CD8-positive, alpha-beta memory T cell (primary cell): ENCODE measurements at regions not wholly inside any gene's neighbourhood (a gene's known extent, or its start where the extent isn't known, plus 50 kb on each side); places are given as distances from the start of the nearest gene placed in this dataset.

ENCODE experiments used
- CTCF ChIA-PET: fragments of 350-600 bp; sonication (Branson Sonifier 250); formaldehyde crosslinking; loops from one replicate; lab custom pipeline; 2021; ENCODE audit warnings: antibody characterized with exemption; lab: Charles Lee
- POLR2A ChIA-PET: fragments of 350-600 bp; sonication (Branson Sonifier 250); formaldehyde crosslinking; loops from one replicate; lab custom pipeline; 2021; ENCODE audit warnings: antibody characterized with exemption; lab: Charles Lee
- DNase-seq, 5 donors: peaks; one replicate each; pipeline versions ENCODE4 v3.0.0 to v3.0.0-alpha.2; 2020 to 2022; ENCODE audit warnings: mixed read lengths in 1 of 5
- H3K27ac ChIP-seq: one replicate; pipeline ENCODE4 v1.7.0; 2013; ENCODE audit warnings: low read depth, mild to moderate bottlenecking, low read length, moderate library complexity
- H3K27me3 ChIP-seq: 2 replicates; pipeline ENCODE4 v1.7.0; 2013; ENCODE audit warnings: low read length, mild to moderate bottlenecking; ENCODE audit not compliant: insufficient read depth, poor library complexity, severe bottlenecking
- H3K36me3 ChIP-seq: 2 replicates; pipeline ENCODE4 v1.7.0; 2013; ENCODE audit warnings: mild to moderate bottlenecking, low read length, moderate library complexity; ENCODE audit not compliant: insufficient read depth
- H3K4me1 ChIP-seq: 2 replicates; pipeline ENCODE4 v1.7.0; 2013; ENCODE audit warnings: mild to moderate bottlenecking, low read length, moderate library complexity; ENCODE audit not compliant: insufficient read depth
- H3K4me3 ChIP-seq: 2 replicates; pipeline ENCODE4 v1.7.0; 2013; ENCODE audit warnings: mild to moderate bottlenecking, low read length
- H3K9me3 ChIP-seq: 2 replicates; pipeline ENCODE4 v1.7.0; 2013; ENCODE audit warnings: mild to moderate bottlenecking, low read length
- H3K27ac Mint-ChIP-seq, 8 donors: one replicate each; pipeline ENCODE4 v1.8.0; 2020 to 2021; ENCODE audit warnings: mixed read lengths in 8 of 8, mild to moderate bottlenecking in 6 of 8, inconsistent platforms in 3 of 8, moderate library complexity in 3 of 8
- H3K27me3 Mint-ChIP-seq, 2 donors: one replicate each; pipeline ENCODE4 v1.8.0; 2020 to 2021; ENCODE audit warnings: mixed read lengths in 2 of 2, mild to moderate bottlenecking in 1 of 2, moderate library complexity in 1 of 2
- H3K36me3 Mint-ChIP-seq, 3 donors: one replicate each; pipeline ENCODE4 v1.8.0; 2020 to 2021; ENCODE audit warnings: mixed read lengths in 3 of 3, inconsistent platforms in 1 of 3, mild to moderate bottlenecking in 1 of 3
- H3K4me1 Mint-ChIP-seq, 3 donors: one replicate each; pipeline ENCODE4 v1.8.0; 2020 to 2021; ENCODE audit warnings: mixed read lengths in 3 of 3, inconsistent platforms in 1 of 3, mild to moderate bottlenecking in 1 of 3
- H3K4me3 Mint-ChIP-seq, 7 donors: one replicate each; pipeline ENCODE4 v1.8.0; 2020 to 2021; ENCODE audit warnings: mixed read lengths in 7 of 7, mild to moderate bottlenecking in 6 of 7, moderate library complexity in 4 of 7, inconsistent platforms in 2 of 7
- H3K9me3 Mint-ChIP-seq, 5 donors: one replicate each; pipeline ENCODE4 v1.8.0; 2020 to 2022; ENCODE audit warnings: mixed read lengths in 5 of 5, mild to moderate bottlenecking in 3 of 5, moderate library complexity in 2 of 5, inconsistent platforms in 1 of 5

GRCh38 chr1:61591351-61591750 is 133.6 kb downstream of the TM2D1 start:
- Mint-ChIP-seq H3K27ac (no peak overlapping the region), H3K36me3 (no peaks in the 10 kb centered on the region), H3K9me3 (peaks cover 0 to 2% (median 0%) of the 10 kb centered on the region in 5 donors), H3K27me3 (peaks cover 17 to 32% of the 10 kb centered on the region in 2 donors), H3K4me3 (no peak overlapping the region), H3K4me1 (no peaks in the 10 kb centered on the region)
- DNase-seq = no peak
- H3K4me1 ChIP-seq = no peaks in the 10 kb centered on the region
- CTCF ChIA-PET = no interaction called here
- H3K4me3 ChIP-seq = no peak overlapping the region
- H3K9me3 ChIP-seq = no peaks in the 10 kb centered on the region
- POLR2A ChIA-PET = no interaction called here
- no peaks in the 10 kb centered on the region for H3K36me3 ChIP-seq
- no peak overlapping the region for H3K27ac ChIP-seq
- H3K27me3 ChIP-seq = peaks cover 5% of the 10 kb centered on the region

- no peaks in the 10 kb centered on the region for H3K4me1 Mint-ChIP-seq
- peak; percentile 4 to 55 (median 10) for DNase-seq
- Histone ChIP-seq H3K4me1 (no peaks in the 10 kb centered on the region), H3K4me3 (no peak overlapping the region), H3K27ac (no peak overlapping the region), H3K36me3 (no peaks in the 10 kb centered on the region), H3K27me3 (peaks cover 5% of the 10 kb centered on the region), H3K9me3 (no peaks in the 10 kb centered on the region)
- no peaks in the 10 kb centered on the region for H3K9me3 Mint-ChIP-seq
- no peak overlapping the region for H3K27ac Mint-ChIP-seq
- H3K36me3 Mint-ChIP-seq = no peaks in the 10 kb centered on the region
- POLR2A ChIA-PET = no interaction called here
- CTCF ChIA-PET = interaction anchor here (0.6 to 2.0 kb wide), 5 partner anchors 8 to 611 kb away, joined by 3 to 9 read pairs (median 4); no protein-coding TSS in a partner anchor
- H3K27me3 Mint-ChIP-seq = peaks cover 12 to 21% of the 10 kb centered on the region in 2 donors
- H3K4me3 Mint-ChIP-seq = no peak overlapping the region
Observed at GRCh38 chr1:61588736-61589672, 135.9 kb downstream of the TM2D1 start.

DNA sequence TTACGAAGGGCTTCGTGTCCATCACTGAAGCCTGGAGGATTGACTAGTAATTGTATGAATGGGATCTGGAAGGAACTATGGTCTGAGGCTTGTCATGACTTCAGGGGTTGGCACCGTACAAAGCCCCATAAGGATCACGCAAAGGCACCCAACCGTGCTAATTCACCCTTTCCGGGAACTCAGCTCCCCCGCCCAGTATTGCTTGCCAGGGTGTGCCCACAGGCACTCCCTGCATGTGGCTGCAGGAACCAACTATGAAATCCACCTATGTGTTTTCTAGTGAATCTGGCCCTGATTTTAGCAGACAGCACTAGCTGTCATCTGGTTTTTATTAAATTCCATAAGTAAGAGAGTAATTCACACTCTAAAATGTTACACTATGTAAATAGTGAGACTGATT is 139.2 kb downstream of the TM2D1 start:
- Mint-ChIP-seq H3K4me1 (no peaks in the 10 kb centered on the region), H3K36me3 (no peaks in the 10 kb centered on the region), H3K27ac (no peak overlapping the region), H3K9me3 (no peaks in the 10 kb centered on the region), H3K27me3 (peaks cover 13 to 19% of the 10 kb centered on the region in 2 donors), H3K4me3 (no peak overlapping the region)
- POLR2A ChIA-PET = no interaction called here
- no peak overlapping the region for H3K4me3 ChIP-seq
- DNase-seq = no peak
- H3K4me1 ChIP-seq = no peaks in the 10 kb centered on the region
- H3K9me3 ChIP-seq = no peaks in the 10 kb centered on the region
- peaks cover 5% of the 10 kb centered on the region for H3K27me3 ChIP-seq
- no peaks in the 10 kb centered on the region for H3K36me3 ChIP-seq
- CTCF ChIA-PET = no interaction called here
- no peak overlapping the region for H3K27ac ChIP-seq

DNA sequence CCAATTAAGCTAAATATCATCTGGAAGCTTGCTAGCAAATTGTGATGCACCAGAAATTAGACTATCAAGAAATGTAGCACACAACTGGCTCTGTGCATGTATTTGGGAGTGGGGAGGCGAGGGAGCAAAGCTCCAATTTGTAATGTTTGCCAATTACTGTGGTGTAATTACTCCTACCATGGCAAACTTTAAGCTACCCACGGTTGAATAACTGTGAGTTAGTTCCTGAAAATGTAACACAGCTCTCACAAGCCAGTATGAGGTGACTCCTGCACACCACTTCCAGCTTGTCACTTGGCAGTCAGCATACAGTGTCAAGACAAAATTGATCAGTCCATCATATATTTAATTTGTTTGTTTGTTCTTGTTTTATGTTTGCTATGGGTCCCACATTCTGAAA is 141.2 kb downstream of the TM2D1 start:
- Mint-ChIP-seq H3K27me3 (peaks cover 10 to 35% of the 10 kb centered on the region in 2 donors), H3K27ac (no peak overlapping the region), H3K9me3 (no peaks in the 10 kb centered on the region), H3K36me3 (no peaks in the 10 kb centered on the region), H3K4me1 (no peaks in the 10 kb centered on the region), H3K4me3 (no peak overlapping the region)
- H3K27me3 ChIP-seq = peaks cover 5% of the 10 kb centered on the region
- H3K36me3 ChIP-seq = no peaks in the 10 kb centered on the region
- ChIA-PET CTCF (interaction anchor here (1.1 to 1.6 kb wide), 2 partner anchors 9 to 10 kb away, joined by 3 to 5 read pairs; no protein-coding TSS in a partner anchor), POLR2A (no interaction called here)
- no peaks in the 10 kb centered on the region for H3K9me3 ChIP-seq
- DNase-seq = no peak
- H3K4me3 ChIP-seq = no peak overlapping the region
- no peaks in the 10 kb centered on the region for H3K4me1 ChIP-seq
- H3K27ac ChIP-seq = no peak overlapping the region

DNA sequence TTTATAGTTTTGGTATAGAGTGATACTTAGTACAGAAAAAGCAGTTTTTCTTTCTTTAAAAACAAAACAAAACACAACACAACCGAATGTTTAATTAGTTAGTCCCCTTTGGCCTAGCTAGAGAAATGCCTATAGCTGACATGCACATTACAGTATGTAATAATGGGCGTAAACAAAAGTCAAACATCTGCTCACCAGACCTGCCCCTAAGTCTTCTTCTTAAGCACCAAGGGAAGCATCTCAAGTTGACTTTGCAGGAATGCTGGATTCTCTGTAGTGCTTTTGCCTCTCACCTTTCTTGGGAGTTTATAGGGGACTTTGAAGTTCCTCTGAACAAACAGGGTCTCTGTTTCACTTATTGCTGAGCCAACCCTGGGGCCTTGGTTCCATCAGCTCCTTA is 143.7 kb downstream of the TM2D1 start:
- H3K9me3 ChIP-seq = no peaks in the 10 kb centered on the region
- no peak overlapping the region for H3K4me3 ChIP-seq
- H3K36me3 ChIP-seq = no peaks in the 10 kb centered on the region
- no peaks in the 10 kb centered on the region for H3K36me3 Mint-ChIP-seq
- H3K27ac Mint-ChIP-seq = no peak overlapping the region
- H3K4me1 Mint-ChIP-seq = no peaks in the 10 kb centered on the region
- H3K27me3 Mint-ChIP-seq = peaks cover 8 to 49% of the 10 kb centered on the region in 2 donors
- POLR2A ChIA-PET = no interaction called here
- H3K27me3 ChIP-seq = no peaks in the 10 kb centered on the region
- H3K9me3 Mint-ChIP-seq = peaks cover 0 to 3% (median 0%) of the 10 kb centered on the region in 5 donors
- CTCF ChIA-PET = no interaction called here
- H3K4me3 Mint-ChIP-seq = no peak overlapping the region
- no peak overlapping the region for H3K27ac ChIP-seq
- no peak for DNase-seq
- no peaks in the 10 kb centered on the region for H3K4me1 ChIP-seq

DNA sequence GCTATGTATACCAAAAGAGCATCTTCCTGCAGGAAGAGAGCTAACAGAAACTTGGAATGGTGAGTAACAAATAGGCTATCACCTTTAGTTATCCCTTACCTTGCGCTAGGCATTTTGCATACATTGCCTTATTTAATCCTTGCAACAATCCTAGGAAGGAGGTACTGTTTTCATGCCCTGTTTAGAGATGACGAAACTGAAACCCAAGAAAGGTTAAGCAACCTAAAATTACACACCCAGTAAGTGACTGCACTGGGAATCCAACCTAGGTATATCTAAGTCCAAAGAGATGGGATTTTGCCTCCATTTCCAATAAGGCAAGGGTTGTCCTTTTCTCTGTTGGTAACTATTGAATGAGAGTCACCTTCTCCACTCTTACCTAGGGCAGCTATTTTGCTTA is 144.5 kb downstream of the TM2D1 start:
- no peaks in the 10 kb centered on the region for H3K9me3 ChIP-seq
- no peak overlapping the region for H3K27ac ChIP-seq
- H3K4me3 ChIP-seq = no peak overlapping the region
- H3K27ac Mint-ChIP-seq = no peak overlapping the region
- ChIA-PET CTCF (no interaction called here), POLR2A (no interaction called here)
- H3K36me3 Mint-ChIP-seq = no peaks in the 10 kb centered on the region
- peaks cover 0 to 3% (median 0%) of the 10 kb centered on the region in 5 donors for H3K9me3 Mint-ChIP-seq
- no peaks in the 10 kb centered on the region for H3K36me3 ChIP-seq
- no peaks in the 10 kb centered on the region for H3K4me1 ChIP-seq
- no peaks in the 10 kb centered on the region for H3K27me3 ChIP-seq
- H3K27me3 Mint-ChIP-seq = peaks cover 8 to 55% of the 10 kb centered on the region in 2 donors
- no peak for DNase-seq
- no peaks in the 10 kb centered on the region for H3K4me1 Mint-ChIP-seq
- H3K4me3 Mint-ChIP-seq = no peak overlapping the region

- Mint-ChIP-seq H3K9me3 (peaks cover 0 to 3% (median 0%) of the 10 kb centered on the region in 5 donors), H3K4me1 (no peaks in the 10 kb centered on the region), H3K27me3 (peaks cover 12 to 59% of the 10 kb centered on the region in 2 donors), H3K4me3 (no peak overlapping the region), H3K27ac (no peak overlapping the region), H3K36me3 (no peaks in the 10 kb centered on the region)
- no peaks in the 10 kb centered on the region for H3K4me1 ChIP-seq
- DNase-seq = no peak
- no peak overlapping the region for H3K4me3 ChIP-seq
- H3K27ac ChIP-seq = no peak overlapping the region
- POLR2A ChIA-PET = no interaction called here
- H3K27me3 ChIP-seq = no peaks in the 10 kb centered on the region
- no peaks in the 10 kb centered on the region for H3K36me3 ChIP-seq
- CTCF ChIA-PET = no interaction called here
- H3K9me3 ChIP-seq = no peaks in the 10 kb centered on the region
Observed at GRCh38 chr1:61579802-61580201, 145.1 kb downstream of the TM2D1 start.

- Mint-ChIP-seq H3K4me3 (no peak overlapping the region), H3K27me3 (peaks cover 6 to 20% of the 10 kb centered on the region in 2 donors), H3K9me3 (peaks cover 0 to 6% (median 0%) of the 10 kb centered on the region in 5 donors), H3K27ac (no peak overlapping the region), H3K36me3 (no peaks in the 10 kb centered on the region), H3K4me1 (no peaks in the 10 kb centered on the region)
- H3K4me1 ChIP-seq = no peaks in the 10 kb centered on the region
- H3K36me3 ChIP-seq = no peaks in the 10 kb centered on the region
- POLR2A ChIA-PET = no interaction called here
- no peak overlapping the region for H3K4me3 ChIP-seq
- no peaks in the 10 kb centered on the region for H3K9me3 ChIP-seq
- DNase-seq = no peak
- CTCF ChIA-PET = no interaction called here
- no peaks in the 10 kb centered on the region for H3K27me3 ChIP-seq
- no peak overlapping the region for H3K27ac ChIP-seq
Observed at GRCh38 chr1:61572046-61572445, 152.9 kb downstream of the TM2D1 start.
